ENCODE measurements at regions not wholly inside any gene's neighbourhood (a gene's known extent, or its start where the extent isn't known, plus 50 kb on each side); places are given as distances from the start of the nearest gene placed in this dataset.
"Not testable (repeated sequence)": the region's sequence is repeated elsewhere in the genome, so short reads cannot be mapped to it uniquely, and the experiment has no call there.

DNA sequence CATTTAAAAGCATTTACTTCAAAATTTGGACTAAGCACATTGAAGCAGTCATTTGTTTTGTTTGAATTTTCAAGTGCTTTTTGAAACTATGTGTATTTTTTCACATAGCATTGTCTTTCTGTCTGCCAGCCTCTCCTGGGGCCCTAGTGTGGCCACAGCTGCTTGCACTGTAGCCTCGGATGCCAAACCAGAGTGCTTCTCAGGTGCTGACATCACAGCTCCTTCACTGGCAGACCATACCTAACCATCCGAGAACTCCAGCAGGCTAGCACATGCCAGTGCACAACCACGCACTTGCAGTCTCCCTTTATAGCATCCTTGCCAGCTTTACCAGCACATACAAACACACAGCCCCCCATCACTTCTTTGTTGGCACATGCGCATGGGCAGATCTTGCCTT, 1019.7 kb downstream of the STPG2 start:
- peak in 1 of 2 experiments; percentile 9 for DNase-seq

DNA sequence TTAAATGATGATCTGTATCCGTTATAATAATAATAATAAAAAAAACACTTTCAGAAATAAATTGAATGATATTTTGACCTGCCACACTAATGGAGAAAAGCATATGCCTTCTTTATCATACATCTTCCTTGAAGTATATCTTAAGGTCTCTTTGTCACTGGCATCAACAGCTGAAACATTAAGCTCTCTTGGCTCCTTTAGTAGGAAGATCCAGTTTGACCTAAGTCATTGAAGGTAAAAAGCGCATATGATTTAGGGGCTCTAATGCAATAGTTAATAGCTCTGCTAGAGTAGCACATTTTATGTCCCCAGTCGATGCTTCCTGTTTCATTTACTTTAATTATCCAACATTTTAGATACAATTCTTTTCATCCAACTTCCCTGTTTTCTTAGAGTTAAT, 1010.8 kb downstream of the STPG2 start:
- DNase-seq: no peak

DNA sequence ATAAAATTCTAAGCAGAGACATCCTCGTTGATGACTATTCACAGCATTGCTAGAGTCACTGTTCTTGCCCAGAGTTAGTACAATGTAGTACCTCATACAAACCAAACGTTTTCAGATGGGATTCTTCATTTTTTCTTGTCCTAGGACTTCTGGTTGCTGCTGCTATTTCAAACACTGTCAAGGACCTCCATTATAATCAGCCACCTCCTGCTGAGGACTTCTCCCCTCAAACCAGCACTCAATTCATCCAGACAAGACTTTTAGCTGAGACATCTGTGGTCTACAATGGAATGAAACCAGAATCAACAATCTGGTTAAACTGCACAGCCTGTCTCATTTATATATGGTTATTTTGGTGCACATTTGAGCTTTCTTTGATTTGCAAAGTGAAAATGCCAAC, 1008.8 kb downstream of the STPG2 start:
- no peak for DNase-seq

DNA sequence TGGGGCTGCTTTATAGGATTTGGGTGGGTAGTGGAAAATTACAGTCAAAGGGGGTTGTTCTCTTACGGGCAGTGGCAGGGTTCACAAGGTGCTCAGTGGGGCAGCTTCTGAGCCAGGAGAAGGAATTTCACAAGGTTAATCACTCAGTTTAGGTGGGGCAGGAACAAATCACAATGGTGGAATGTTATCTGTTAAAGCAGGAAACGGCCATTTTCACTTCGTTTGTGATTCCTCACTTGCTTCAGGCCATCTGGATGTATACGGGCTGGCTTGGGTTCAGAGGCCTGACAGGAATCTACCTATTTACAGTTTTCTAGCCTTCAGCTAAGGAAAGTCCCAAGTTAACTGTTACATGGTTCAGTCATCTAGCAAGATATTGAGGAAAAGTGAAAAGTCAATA, 1003.5 kb downstream of the STPG2 start:
- no peak for DNase-seq

DNA sequence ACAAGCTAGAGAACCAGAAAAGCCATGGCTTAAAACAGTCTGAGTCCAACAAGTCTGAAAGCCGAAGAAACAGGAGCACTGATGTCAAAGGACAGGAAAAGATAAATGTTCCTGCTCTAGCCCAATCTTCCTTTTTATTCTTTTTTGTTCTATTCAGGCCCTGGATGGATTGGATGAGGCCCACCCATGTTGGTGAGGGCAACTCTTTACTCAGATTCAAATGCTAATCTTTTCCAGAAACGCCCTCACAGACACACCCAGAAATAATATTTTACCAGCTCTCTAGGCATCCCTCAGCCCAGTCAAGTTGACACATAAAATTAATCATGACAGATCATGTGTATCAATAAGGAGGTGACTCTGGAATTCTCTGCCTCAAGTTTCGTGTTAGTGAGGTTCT, 1002.7 kb downstream of the STPG2 start:
- no peak for DNase-seq

DNA sequence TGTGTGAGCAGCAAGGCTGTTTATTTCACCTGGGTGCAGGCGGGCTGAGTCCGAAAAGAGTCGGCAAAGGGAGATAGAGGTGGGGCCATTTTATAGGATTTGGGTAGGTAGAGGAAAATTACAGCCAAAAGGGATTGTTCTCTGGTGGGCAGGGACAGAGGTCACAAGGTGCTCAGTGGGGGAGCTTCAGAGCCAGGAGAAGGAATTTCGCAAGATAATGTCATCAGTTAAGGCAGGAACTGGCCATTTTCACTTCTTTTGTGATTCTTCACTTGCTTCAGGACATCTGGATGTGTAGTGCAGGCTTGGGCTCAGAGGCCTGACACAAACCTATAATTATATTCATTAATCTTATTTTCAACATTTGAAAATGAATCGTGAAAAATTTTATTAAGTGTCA, 1001.9 kb downstream of the STPG2 start:
- DNase-seq: not testable (repeated sequence)

DNA sequence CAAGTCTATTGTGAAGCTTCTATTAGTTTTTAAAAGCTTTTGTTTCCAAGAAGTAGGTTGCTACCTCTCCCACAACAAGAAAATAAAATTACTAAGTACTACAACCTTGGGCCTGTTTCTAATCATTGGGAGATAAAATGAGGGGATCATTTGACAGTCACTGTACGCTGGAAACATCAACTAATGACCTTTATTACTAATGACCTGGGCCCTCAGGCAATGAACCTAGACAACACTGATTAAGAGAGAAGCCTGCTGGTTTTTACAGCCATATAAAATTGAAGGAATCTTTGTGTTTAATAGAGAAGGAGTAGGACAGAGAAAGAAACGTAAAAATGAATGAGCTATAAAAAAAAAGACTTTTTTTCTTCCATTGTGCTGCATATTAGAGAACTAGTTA, 1000.9 kb downstream of the STPG2 start:
- no peak for DNase-seq

DNA sequence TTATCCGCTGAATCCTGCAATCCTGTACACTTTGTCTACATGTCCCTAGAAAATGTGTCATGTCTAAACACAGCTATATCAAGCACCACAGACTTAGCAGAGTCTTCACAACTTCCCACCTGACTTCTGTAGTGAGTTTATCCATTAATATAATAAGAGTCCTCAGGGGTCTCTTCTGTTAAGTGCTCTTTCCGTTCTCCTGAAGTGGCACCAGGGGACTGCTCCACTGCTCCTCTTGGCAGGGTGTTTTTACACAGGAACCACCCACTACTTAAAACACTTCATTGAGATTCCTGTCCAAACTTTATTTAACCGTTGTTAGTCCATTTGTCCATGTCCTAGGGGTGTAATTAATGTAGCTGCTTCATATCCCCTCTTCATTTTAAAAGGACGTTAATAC, 1000.4 kb downstream of the STPG2 start:
- no peak for DNase-seq

DNA sequence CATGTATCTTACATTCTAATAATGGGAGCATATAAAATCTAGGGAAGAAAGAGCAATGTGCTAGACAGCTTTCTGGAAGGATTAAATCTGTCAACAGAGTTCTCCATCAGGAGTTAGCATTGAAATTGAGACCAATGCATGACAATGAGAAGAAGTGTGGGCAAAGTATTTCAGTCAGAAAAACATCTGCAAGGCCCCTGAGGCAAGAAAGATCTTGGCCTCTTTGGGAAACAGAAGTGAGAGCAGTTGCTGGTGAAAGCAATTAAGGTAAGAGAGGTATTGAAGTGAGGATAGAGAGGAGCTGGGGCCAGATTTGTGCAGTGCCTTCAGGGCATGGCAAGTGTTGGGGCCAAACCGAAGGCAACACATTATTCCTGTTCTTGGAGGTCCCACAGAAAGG, 999.1 kb downstream of the STPG2 start:
- no peak for DNase-seq

DNA sequence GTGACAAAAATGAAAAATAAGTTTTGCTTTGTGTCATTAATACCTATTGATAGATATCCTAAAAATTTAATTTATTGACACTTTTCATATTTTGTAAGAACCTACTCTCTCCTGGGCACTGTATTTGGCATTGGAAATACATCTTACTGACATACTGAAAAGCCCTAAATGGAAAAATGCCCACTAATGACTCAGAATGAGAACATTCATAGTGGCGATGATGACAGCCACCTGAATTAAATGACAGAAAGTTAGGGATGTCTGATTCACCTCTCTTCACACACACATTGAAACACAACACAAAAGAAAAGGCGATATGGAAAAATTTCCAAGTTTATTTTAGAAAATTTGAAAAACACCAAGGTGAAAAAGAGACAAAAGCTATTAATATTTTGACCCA, 992.3 kb downstream of the STPG2 start:
- no peak for DNase-seq

DNA sequence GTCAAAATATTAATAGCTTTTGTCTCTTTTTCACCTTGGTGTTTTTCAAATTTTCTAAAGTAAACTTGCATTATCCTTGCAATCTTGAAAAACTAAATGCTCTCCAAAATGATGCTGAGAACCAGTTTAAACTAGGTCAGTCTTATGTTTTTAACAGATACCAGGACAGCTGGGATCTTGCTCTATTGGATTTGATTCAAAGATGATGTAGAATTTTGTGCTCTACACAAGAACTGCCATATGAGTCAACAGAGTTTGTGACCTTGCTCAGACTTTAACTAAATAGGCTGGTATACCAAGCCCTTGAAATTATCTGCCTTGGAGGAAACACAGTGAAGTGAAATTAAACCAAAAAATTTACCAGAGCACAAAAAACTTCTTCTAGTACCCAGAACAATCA, 991.1 kb downstream of the STPG2 start:
- no peak for DNase-seq

DNA sequence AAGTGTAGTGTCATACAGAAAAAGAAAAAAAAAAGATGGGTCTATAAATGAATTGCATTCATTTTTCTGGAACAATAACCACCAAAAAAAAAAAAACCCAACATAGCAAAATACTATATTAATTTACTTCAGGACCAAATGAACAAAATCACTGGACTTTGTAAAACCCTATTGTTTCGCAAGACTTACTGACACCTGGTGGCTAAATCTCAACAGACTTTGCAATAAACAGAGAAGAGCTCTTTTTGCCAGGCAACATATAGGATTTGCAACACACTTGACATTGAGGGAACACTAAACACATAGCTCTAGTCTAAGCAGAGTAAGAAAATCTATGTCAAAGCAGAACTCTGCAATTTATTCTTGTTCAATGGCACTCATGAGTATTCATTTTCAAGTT, 990.2 kb downstream of the STPG2 start:
- no peak for DNase-seq

DNA sequence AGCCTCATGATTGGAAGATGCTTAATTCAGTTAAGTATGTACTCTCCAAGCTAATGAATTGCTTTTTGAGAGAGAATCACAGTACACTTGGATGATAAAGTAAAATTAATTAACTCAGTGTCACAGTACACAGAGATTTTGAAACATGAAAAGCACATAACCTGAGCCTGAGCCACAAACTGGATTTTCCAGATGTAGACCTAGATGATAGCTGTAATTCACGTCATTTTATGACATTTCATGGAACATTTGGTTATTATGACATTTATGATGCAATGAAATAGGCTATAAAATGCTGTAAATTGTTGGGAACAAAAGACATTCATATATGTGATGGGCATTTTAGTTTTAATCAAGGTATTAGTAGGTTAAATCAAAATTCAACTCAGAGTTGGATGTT, 983.7 kb downstream of the STPG2 start:
- DNase-seq: no peak

DNA sequence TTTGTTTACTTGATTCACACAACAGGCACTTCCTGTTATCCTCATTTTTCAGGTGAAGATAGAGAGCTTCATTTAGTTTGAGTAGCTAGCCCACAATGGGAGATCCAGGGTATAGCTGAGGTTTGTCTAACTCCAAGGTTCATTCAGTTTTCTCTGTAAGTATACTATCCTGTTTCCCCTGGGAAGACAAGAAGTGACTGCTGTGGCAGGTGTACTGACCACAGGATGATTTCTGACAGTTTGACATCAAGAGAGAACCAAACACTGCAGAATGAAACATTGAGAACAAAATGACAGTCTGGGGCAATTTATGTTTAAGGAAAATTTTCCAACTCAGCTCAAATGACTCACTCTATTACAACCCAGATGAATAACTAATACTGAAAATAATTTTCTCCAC, 958.0 kb downstream of the STPG2 start:
- DNase-seq: no peak

DNA sequence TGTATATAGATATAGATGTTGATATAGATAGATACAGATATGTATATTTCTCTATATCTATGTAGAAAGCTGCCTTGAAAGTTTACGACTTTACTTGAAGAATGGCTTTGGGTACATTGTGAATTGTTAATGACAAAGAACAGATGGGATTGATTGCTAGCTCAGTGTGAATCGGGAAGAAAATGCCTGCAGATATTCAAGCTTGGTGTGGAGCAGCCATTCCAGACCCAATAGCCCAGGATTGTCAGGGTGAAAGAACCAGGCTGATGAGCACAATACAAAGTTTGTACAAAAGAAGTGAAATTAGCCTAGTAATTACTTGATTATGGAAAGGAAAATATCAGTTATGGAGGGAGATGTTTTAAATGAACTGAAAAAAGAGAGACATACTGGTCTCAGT, 946.2 kb downstream of the STPG2 start:
- DNase-seq: no peak

DNA sequence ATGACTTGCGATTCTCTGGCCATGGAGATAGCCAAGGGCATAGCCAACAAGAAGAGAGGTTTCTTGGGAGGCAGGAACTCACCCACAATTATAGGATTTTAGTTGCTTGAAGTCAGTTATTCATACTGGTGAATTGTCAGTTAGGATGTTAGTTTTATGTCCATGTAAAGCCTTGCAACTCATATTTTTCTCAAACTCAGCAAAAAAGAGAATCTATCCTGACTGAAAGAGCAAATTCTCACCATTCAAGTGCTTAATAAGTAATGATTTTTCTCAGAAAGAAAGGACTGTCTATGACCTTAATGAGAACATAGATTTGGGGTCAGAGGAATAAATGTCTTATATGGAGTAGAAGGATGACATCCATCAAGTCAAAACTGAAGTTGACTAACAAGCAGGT, 934.5 kb downstream of the STPG2 start:
- no peak for DNase-seq

DNA sequence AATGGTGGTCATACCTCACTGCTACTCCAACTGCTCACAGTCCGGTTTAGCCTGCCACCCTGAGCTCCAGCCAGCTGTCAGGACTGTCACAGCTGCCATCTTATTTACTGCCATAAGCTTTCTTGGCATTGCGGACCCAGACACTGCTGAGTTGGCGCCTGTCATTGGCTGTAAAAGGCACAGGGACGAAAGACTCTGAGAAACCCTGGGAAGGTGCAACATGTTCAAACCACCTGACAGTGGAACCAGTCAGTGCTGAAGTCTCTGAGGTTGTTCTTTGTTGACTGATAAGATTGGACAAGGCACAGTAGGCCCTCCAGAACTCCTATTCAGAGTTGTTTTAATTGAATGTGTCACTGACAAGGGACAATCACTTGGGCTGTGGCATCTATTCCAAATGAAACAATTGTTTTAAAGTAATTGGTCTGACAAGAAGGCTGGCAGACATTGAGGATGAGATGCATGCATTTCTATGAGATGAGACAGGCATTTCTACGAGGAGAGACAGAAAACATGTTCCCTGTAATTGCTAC, 927.8 kb downstream of the STPG2 start:
- DNase-seq: no peak

DNA sequence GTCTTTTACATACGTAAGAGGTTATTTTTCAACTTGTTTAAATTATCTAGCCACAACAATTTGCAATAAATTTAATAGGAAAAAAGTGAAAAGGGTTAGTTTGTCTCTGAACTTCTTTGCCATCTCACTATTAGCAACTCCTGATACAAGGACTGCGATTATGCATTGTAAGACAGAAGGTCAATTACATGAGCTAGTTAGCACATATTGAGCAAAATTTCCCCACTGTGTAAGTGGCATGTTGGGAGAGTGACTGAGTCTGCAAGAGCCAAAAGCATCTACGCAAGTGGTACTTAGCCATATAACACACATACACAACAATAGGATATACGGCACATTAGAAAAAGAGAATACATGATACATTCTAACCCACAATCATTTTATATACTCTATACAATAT, 927.2 kb downstream of the STPG2 start:
- DNase-seq: no peak

DNA sequence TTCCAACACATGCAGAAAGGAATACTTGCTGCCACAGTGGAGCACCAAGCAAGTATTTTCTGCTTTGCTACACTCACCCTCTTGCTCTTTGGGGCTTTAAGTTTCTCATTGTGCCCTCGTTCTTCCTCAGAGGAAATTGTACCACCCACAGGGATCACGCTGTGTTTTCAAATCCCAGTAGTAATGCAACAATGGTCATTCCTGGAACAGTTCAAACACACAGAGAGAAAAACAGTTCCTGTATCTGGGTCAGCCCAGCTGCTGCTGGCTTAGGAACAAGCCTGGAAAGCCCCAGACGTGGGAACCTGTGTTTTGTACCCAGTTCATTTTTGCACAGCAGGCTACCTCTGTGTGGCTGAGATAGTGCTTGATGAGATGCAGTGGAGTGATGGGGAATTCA, 907.8 kb downstream of the STPG2 start:
- peak; percentile 36 to 85 for DNase-seq

DNA sequence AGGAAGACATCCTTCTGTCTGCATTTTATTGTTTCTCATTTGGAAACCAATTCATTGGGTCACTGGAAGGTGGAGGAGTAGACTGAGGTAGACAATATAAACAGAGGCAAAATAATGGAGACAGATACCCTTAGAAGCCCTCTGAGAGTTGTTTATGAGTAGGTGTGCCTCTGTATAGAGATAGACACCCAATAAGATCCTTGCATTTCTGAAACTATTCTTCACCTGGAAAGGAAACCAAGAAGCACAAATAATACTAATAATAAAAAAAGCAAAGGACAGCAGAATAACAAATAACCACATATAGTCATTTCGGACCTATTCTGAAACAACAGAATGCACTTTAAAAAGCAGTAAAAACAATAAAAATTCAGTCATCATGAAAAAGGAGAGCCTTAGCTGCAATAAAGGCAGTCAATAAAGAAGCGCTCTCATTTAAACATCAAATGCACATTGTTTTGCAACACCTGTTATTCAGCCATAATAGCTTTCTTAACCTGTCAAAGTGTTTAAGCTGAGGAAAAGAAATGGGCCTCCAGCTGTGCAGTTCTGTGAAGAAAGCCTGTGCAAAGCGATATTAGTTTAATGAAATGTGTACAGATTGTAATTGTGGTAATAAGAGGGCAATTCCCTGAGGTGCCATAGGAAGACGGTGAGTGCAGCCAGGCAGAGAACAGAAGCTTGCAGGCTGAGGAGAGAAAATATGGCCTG, 904.2 kb downstream of the STPG2 start:
- peak; percentile 35 to 82 for DNase-seq

DNA sequence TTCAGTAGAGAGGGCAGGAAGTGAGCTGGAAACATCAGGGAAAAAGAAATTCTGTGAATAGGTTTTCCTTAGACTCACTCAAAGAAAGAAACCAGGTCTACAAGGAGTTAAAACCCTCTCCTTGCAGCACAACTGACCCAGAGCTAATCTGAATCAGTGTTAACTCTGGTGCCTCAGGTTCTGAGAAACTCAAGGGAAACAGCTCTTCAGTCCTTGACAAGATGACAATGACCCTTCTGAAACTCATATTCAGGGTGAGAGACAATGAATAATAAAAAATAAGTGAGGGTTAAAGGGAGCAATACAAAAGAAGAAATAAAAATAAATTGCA, 903.6 kb downstream of the STPG2 start:
- no peak for DNase-seq

DNA sequence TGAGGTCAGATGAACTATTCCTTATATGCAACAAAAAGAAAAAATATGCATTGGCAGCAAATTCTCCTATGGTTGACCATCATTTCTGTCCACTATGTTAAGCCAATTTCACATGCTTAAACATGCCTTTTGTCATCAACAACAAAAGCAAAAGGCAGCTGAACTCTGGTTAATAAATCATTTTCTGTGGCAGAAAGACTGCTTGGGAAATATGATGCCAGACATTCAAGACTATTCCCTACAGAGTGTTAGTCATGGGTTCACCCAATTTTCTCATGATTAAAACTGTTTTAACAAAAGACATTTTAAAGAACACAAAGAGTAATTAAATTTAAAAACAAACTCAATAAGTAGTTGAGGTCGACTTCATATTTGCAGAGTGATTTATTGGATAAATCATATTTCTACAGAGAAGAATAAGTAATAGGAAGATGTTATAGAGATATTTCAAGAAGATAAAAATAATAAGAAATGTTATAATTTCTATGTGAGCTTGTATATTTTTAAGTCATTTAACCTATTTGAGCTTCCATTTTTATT, 890.6 kb downstream of the STPG2 start:
- DNase-seq: no peak

DNA sequence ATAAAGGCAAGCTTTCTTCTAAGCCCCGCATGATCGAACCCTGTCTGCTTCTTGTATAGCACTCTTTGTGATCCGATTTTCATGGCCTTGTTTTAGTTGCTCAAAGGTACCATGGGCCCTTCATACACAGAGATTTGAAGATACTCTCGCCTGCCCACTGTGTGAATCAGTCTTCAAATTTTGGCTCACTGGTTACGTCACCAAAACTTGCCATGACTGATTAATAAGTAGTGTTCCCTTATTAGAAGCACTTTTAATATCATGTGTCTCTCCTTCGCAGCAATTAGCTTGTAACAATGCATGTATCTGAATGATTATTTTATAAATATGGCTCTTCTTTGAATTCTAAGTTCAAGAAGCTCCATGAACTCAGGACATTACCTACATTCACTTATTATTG, 880.5 kb downstream of the STPG2 start:
- no peak for DNase-seq

DNA sequence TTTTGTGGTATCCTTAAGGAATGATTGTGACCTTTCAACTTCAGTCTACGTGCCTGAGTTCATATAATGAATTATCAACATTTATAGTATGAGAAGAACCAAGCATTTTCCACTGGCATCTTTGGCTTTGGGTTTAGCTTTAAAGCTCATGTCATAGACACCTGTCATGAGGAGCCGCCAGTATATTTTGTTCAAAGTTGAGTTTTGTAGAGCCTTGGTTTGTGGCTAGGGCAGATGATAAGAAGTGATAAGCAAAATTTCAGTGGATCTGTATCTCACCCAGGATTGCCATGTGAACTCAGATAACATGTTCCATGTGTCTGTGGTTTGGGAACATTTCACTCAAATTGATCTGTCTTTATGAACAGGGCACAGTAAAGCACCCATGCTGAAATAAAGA, 873.2 kb downstream of the STPG2 start:
- DNase-seq: no peak

DNA sequence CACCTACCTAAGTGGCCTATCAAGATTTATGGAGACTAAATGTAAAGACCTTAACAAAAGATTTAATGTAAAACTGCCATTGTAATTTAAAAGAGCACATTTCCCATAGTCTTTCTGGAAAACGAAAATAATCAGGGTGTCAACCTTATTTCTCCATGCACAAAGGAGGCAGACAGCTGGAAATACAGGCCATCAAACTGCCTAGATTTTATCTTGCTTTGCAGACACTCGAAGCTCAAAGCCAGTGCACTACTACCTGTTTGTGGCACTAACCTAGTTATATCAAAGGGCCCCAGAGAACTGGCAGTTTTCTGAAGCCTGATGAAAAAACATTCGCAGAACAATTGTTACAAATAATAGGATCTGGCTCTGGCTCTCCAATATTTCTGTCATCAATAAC, 863.9 kb downstream of the STPG2 start:
- DNase-seq: no peak

Measured in NCI-H2081 (cell line).